ENCODE measurements at regions not wholly inside any gene's neighbourhood (a gene's known extent, or its start where the extent isn't known, plus 50 kb on each side); places are given as distances from the start of the nearest gene placed in this dataset.

DNA sequence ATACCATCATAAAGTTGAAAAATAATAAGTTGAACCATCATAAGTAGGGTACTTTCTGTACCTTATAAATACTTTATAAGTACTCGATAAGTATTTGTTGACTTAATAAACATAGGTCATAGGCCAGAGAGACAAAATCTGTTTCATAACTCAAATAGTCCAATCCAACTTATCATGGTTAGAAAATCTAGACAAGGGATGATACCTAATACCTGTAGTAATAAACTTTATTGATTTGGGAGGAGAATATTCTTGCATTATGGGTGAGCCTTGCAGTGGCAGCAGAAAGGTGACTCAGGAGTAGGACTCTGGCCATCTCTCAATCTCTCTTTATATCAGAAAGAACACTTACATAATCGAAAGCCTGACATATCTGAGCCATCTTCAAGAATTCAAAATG lies 466.8 kb upstream of the GRIN3A start:
- TF ChIP-seq, protein P1, sequence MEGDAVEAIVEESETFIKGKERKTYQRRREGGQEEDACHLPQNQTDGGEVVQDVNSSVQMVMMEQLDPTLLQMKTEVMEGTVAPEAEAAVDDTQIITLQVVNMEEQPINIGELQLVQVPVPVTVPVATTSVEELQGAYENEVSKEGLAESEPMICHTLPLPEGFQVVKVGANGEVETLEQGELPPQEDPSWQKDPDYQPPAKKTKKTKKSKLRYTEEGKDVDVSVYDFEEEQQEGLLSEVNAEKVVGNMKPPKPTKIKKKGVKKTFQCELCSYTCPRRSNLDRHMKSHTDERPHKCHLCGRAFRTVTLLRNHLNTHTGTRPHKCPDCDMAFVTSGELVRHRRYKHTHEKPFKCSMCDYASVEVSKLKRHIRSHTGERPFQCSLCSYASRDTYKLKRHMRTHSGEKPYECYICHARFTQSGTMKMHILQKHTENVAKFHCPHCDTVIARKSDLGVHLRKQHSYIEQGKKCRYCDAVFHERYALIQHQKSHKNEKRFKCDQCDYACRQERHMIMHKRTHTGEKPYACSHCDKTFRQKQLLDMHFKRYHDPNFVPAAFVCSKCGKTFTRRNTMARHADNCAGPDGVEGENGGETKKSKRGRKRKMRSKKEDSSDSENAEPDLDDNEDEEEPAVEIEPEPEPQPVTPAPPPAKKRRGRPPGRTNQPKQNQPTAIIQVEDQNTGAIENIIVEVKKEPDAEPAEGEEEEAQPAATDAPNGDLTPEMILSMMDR (IDR thresholded peaks at IDR 0.05; ENCODE audit: low read depth, low read length, poor library complexity, severe bottlenecking), result no peak
- no peak for TF ChIP-seq EZH2phosphoT487 (IDR thresholded peaks at IDR 0.05; ENCODE audit: borderline replicate concordance, low read length)

Data from DOHH2 (cell line).